Thyroid gland (tissue), 4 donors: ENCODE measurements at regions not wholly inside any gene's neighbourhood (a gene's known extent, or its start where the extent isn't known, plus 50 kb on each side); places are given as distances from the start of the nearest gene placed in this dataset.

Experiments used
- DNase-seq, 2 donors: peaks; one replicate each; pipeline ENCODE4 v3.0.0-alpha.2; 2019
- H3K27ac ChIP-seq, 3 donors: fragments of 200-600 bp; sonication (generic); 1 replicate in 2 of 3; 2 replicates in 1 of 3; pipeline ENCODE4 v1.5.1; 2016 to 2019; ENCODE audit warnings: mild to moderate bottlenecking in 1 of 3, moderate library complexity in 1 of 3
- H3K27me3 ChIP-seq: fragments of 200-600 bp; sonication (generic); one replicate; pipeline ENCODE4 v1.5.1; 2019
- H3K36me3 ChIP-seq, 2 donors: fragments of 200-600 bp; sonication (generic); one replicate each; pipeline ENCODE4 v1.5.1; 2016 to 2019
- H3K4me1 ChIP-seq, 2 donors: fragments of 200-600 bp; sonication (generic); one replicate each; pipeline ENCODE4 v1.5.1; 2017 to 2019
- H3K4me3 ChIP-seq, 3 donors: fragments of 200-600 bp; sonication (generic); replicated peaks in 1 of 3; 1 replicate in 2 of 3; 2 replicates in 1 of 3; pipeline ENCODE4 v1.5.1; 2016; ENCODE audit warnings: mild to moderate bottlenecking in 1 of 3
- H3K9me3 ChIP-seq: fragments of 200-600 bp; sonication (generic); one replicate; pipeline ENCODE4 v1.5.1; 2017
- POLR2A ChIP-seq, 2 donors: fragments of 450-650 bp; IDR thresholded peaks; one replicate each; pipeline ENCODE4 v1.6.1; 2017; ENCODE audit warnings: antibody characterized with exemption in 2 of 2, mild to moderate bottlenecking in 2 of 2, moderate library complexity in 1 of 2
- WGBS, 2 donors: methylation state at CpG; one replicate each; pipeline ENCODE4 v1.1.5; 2017; 5-methylcytosine and 5-hydroxymethylcytosine counted together
- intact Hi-C: fragments of 100-400 bp; cut with DNase I; formaldehyde crosslinking; loops from one replicate; pipeline ENCODE4 v1.15.1; 2023
- TF ChIP-seq, protein P1 (sequence below), 6 experiments: fragments of 200-600 bp in 3 of 6; fragments of 450-650 bp in 3 of 6; sonication (generic) in 3 of 6; IDR thresholded peaks; one replicate each; pipeline ENCODE4 v1.5.1; 2016 to 2019; ENCODE audit warnings: antibody characterized with exemption in 6 of 6, mild to moderate bottlenecking in 2 of 6, inconsistent platforms in 1 of 6, moderate library complexity in 1 of 6

DNA sequence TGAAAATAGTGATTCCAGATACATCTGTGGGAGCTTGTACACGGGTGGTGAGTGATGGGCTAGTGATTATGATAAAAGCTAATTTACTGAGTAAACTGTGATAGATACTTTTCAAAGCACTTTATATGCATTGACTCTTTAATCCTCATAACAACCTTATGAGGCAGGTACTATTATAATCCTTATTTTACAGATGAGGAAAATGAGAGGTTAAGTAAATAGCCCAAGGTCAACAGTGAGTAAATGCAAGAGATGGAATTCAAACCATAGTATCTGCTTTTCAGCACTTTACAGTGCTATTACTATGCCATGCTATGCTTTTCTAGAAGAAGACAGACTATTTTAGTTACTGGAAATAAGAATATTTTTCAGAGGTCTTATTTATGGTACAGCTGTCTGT is 320.9 kb upstream of the CITED2 start:
- no peaks in the 10 kb centered on the region for H3K27me3 ChIP-seq
- no peak for DNase-seq
- no peak for TF ChIP-seq POLR2A (IDR thresholded peaks at IDR 0.05)
- intact Hi-C loops, result no loop called here
- H3K9me3 ChIP-seq, result no peaks in the 10 kb centered on the region
- no peak overlapping the region for H3K4me3 ChIP-seq
- H3K36me3 ChIP-seq, result no peaks in the 10 kb centered on the region
- H3K4me1 ChIP-seq, result peaks cover 0 to 10% of the 10 kb centered on the region in 2 donors
- H3K27ac ChIP-seq, result no peak overlapping the region
- 95 to 96% methylated on average over 1 of the region's 1 CpG for WGBS, 2 donors

- Histone ChIP-seq H3K4me3 (no peak overlapping the region), H3K36me3 (no peaks in the 10 kb centered on the region), H3K4me1 (peaks cover 0 to 3% of the 10 kb centered on the region in 2 donors), H3K27me3 (no peaks in the 10 kb centered on the region), H3K27ac (no peak overlapping the region), H3K9me3 (no peaks in the 10 kb centered on the region)
- DNase-seq, result no peak
- intact Hi-C loops, result no loop called here
- 89 to 91% methylated on average over 1 of the region's 1 CpG for WGBS, 2 donors
- TF ChIP-seq POLR2A (IDR thresholded peaks at IDR 0.05), result no peak
- TF ChIP-seq, protein P1, sequence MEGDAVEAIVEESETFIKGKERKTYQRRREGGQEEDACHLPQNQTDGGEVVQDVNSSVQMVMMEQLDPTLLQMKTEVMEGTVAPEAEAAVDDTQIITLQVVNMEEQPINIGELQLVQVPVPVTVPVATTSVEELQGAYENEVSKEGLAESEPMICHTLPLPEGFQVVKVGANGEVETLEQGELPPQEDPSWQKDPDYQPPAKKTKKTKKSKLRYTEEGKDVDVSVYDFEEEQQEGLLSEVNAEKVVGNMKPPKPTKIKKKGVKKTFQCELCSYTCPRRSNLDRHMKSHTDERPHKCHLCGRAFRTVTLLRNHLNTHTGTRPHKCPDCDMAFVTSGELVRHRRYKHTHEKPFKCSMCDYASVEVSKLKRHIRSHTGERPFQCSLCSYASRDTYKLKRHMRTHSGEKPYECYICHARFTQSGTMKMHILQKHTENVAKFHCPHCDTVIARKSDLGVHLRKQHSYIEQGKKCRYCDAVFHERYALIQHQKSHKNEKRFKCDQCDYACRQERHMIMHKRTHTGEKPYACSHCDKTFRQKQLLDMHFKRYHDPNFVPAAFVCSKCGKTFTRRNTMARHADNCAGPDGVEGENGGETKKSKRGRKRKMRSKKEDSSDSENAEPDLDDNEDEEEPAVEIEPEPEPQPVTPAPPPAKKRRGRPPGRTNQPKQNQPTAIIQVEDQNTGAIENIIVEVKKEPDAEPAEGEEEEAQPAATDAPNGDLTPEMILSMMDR (IDR thresholded peaks at IDR 0.05), result no peak
Observed at GRCh38 chr6:139693735-139694134, 319.3 kb upstream of the CITED2 start.

- Histone ChIP-seq H3K4me1 (no peaks in the 10 kb centered on the region), H3K36me3 (no peaks in the 10 kb centered on the region), H3K9me3 (no peaks in the 10 kb centered on the region), H3K27ac (no peak overlapping the region), H3K27me3 (no peaks in the 10 kb centered on the region), H3K4me3 (no peak overlapping the region)
- no peak for TF ChIP-seq POLR2A (IDR thresholded peaks at IDR 0.05)
- TF ChIP-seq, protein P1 (IDR thresholded peaks at IDR 0.05), result no peak
- WGBS, 2 donors, result 98 to 100% methylated on average over 1 of the region's 1 CpG
- intact Hi-C loops, result no loop called here
- DNase-seq, result no peak
Observed at GRCh38 chr6:139690007-139690406, 315.6 kb upstream of the CITED2 start.

GRCh38 chr6:139687055-139687454 is 312.6 kb upstream of the CITED2 start:
- TF ChIP-seq, protein P1 (IDR thresholded peaks at IDR 0.05), result no peak
- TF ChIP-seq POLR2A (IDR thresholded peaks at IDR 0.05), result no peak
- no peaks in the 10 kb centered on the region for H3K9me3 ChIP-seq
- intact Hi-C loops, result no loop called here
- H3K27me3 ChIP-seq, result no peaks in the 10 kb centered on the region
- no peaks in the 10 kb centered on the region for H3K4me1 ChIP-seq
- DNase-seq, result no peak
- H3K27ac ChIP-seq, result no peak overlapping the region
- no peaks in the 10 kb centered on the region for H3K36me3 ChIP-seq
- WGBS, 2 donors, result 73 to 75% methylated on average over 2 of the region's 2 CpGs
- H3K4me3 ChIP-seq, result no peak overlapping the region

GRCh38 chr6:139686308-139686707 is 311.9 kb upstream of the CITED2 start:
- H3K36me3 ChIP-seq, result no peaks in the 10 kb centered on the region
- H3K27ac ChIP-seq, result no peak overlapping the region
- no peaks in the 10 kb centered on the region for H3K4me1 ChIP-seq
- 89 to 93% methylated on average over 5 of the region's 5 CpGs for WGBS, 2 donors
- intact Hi-C loops, result no loop called here
- no peak overlapping the region for H3K4me3 ChIP-seq
- no peak for DNase-seq
- no peak for TF ChIP-seq POLR2A (IDR thresholded peaks at IDR 0.05)
- TF ChIP-seq, protein P1 (IDR thresholded peaks at IDR 0.05), result no peak
- H3K27me3 ChIP-seq, result no peaks in the 10 kb centered on the region
- no peaks in the 10 kb centered on the region for H3K9me3 ChIP-seq

DNA sequence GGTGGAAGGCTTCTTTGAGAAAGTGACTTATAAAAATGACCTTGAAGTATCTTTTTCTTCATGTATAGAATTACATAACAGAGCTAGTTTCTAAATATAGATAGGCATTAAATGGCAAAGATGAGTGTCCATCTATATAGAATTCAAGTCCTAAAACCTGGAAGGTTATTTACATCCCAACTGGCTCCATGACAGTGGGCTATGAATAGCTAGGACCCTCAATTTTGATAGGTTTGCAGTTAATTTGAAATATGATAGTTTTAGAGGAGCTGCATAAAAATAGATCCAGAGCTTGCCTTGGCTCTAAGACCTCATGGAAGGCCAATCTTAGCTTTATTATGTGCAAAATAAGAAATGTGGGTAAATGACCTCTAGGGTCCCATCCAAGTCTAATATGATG is 310.6 kb upstream of the CITED2 start:
- Histone ChIP-seq H3K4me3 (no peak overlapping the region), H3K4me1 (no peaks in the 10 kb centered on the region), H3K27me3 (no peaks in the 10 kb centered on the region), H3K27ac (no peak overlapping the region), H3K36me3 (no peaks in the 10 kb centered on the region), H3K9me3 (no peaks in the 10 kb centered on the region)
- no peak for DNase-seq
- intact Hi-C loops, result no loop called here
- no peak for TF ChIP-seq POLR2A (IDR thresholded peaks at IDR 0.05)
- TF ChIP-seq, protein P1 (IDR thresholded peaks at IDR 0.05), result no peak
